RPMI8226 (cell line): ENCODE measurements at regions not wholly inside any gene's neighbourhood (a gene's known extent, or its start where the extent isn't known, plus 50 kb on each side); places are given as distances from the start of the nearest gene placed in this dataset.

Experiments
- DNase-seq: peaks from one replicate; pipeline ENCODE4 v3.0.0-alpha.2; 2015

DNA sequence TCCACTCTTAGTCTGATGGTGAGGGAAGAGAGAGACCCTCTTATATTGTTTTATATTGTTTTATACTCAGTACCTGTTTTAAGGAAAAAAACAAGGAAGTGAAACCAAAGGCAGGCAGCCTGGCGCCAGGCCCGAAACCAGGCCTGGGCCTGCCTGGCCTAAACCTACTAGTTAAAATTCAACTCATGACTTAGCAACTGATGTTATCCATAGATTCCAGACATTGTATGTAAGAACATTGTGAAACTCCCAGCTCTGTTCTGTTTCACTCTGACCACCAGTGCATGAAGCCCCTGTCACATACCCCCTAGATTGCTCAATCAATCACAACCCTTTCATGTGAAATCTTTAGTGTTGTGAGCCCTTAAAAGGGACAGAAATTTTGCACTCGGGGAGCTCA, 1226.7 kb downstream of the ROBO2 start:
- DNase-seq, result peak; percentile 68

DNA sequence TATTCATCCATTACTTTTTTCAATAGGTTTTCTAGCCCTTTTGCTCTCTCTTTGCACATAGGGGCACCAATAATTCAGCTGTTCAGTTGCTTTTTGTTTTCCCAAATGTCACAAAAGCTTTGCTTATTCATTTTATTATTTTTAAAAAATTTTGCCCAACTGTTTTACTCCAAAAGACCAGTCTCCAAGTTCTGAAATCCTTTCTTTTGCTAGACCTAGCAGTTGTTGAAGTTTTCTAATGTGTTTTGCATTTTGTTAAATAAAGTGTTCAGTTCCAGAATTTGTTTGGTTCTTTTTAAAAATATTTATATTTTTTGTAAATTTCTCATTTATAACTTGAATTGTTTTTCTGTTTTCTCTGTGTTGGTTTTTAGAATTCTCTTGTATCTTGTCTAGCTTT, 1227.3 kb downstream of the ROBO2 start:
- DNase-seq, result no peak

DNA sequence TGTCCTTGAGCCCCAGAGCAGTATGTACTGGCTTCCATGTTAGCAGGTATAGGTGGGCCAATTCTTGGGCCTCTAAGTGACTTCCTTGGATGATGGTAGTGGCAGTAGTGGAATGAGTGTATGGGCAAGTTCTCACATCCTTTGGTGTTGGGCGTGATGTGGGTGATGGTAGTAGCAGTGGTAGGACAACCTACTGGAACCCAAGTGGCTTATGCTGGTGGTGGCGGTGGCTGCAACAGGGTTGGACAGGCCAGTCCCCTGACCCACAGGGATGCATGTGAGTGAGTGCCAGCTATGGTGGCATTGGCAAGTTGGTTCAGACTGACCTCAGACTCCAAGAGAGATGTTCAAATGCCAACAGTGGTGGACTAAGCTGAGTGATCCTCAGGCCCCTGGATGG, 1228.2 kb downstream of the ROBO2 start:
- DNase-seq, result no peak

DNA sequence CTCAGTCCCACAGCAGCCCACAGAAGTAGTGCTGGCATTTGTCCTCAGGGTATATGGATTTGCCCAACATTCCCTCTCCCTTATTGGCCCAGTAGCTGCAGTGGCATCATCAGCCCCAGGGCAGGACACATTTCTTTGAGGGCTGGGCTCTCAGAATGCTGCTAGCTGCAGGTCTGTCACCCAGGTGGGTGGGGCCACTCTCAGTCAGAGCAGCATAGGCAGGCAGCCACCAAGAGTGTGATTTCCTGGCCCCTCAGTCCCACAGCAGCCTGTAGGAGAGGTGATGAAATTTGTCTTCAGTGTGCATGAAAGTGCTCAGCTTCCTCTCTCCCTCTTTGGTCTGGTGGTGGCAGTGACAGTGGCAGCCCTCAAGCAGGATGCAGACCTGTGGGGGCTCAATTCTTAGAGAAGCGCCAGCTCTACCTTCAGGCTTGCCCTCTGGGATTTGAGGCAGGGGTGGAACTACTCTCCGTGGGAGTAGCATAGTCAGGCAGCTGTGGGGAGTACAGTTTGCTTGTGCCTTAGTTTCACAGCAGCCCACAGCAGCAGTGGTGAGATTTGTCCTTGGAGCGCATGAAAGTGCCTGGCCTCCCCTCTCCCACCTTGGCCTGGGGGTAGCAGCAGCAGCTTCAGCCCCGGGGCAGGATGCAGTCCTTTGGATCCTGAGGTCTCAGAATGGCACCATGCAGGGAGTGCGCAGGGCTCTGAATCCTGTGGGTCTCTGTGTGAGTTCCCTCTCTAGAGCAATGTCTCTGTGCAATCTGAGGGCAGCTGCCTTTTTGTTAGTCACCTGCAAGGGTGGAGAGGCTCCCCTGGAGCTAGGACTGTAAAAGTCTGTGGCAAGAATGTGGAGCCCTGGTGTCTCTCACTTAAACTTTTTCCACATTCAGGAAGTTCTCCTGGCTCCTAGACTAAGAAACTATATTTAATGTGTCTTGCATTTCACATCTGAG, 1229.1 kb downstream of the ROBO2 start:
- no peak for DNase-seq

DNA sequence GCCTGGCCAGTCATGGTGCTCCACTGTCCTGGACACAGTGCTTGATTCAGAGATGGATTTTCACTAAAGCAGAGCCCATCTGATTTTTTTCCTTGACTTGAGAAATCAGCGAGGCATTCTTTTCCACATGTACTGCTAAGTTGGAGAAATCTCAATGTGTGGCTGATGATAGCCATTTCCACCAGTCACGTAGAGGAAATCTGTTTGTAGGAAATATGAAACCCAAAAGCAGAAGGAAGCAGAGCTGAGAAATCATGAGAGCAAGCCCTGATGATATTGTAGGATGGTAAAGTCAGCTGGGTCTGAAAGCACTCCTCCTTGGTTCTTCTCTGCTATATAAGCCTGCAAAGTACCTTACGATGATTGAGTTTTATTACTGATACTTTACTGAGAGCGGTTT, 1233.4 kb downstream of the ROBO2 start:
- no peak for DNase-seq

- DNase-seq, result no peak
These were observed 1234.7 kb downstream of the ROBO2 start for GRCh38 chr3:78274475-78275065.

DNA sequence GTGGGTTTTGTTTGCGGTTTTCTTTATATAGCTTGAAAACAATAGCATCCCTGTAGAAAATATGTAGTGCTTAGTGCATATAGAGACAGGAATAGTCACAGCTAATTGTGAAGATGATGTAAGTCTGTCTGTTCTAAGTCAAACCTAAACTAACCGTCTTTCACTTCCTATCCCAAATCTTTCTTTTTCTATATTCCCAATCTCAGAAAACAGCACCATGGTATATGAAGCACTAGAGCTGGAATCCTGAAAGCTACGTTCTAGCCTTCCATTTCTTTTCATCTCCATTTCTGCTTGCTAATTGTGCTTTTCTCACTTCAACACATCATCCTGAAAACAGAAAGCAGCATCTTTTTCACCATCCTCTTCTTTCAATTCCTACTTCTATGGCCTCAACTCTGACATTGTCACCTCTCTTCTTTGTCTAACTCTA, 1235.5 kb downstream of the ROBO2 start:
- no peak for DNase-seq

GRCh38 chr3:78277220-78277619, 1237.3 kb downstream of the ROBO2 start:
- DNase-seq, result no peak

DNA sequence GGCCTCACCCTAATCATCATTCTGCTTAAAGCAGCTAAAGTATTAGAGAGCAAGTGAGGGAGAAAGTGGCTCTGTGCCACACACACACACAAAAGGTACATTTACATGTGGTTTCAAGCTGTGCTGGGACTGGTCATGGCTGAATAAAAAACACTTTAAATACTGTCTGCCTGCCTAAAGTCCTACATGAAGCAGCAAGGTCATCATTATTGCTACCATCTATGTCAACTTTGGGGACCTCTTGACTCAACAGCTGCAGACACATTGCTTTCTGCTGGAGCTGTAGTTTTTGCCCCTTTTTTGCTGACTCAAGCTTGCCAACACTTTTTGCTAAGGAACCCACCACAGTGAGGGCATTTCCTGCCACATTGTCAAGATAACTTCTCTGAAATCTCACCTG, 1237.9 kb downstream of the ROBO2 start:
- DNase-seq, result peak; percentile 87

- DNase-seq, result no peak
These were observed 1239.2 kb downstream of the ROBO2 start for GRCh38 chr3:78279091-78279490.

- no peak for DNase-seq
These were observed 1241.5 kb downstream of the ROBO2 start for GRCh38 chr3:78281381-78281780.

DNA sequence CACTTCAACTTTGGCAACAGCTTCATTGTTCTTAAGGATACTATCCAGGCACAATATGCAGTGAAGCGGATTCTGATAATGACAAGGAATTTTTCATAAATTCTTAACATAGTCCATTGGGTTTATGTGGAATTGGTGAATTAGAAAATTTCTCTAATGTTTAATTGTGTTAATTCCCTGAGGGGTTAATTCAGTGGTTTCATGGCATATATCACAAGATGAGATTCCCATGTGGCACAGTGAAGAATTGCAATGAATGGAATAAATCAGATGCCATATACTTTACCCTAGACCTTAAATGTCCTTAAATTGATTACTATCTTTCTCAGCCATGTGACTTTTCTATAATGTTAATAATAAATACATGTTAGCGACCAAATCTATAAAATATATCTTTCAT, 1244.1 kb downstream of the ROBO2 start:
- no peak for DNase-seq

- DNase-seq, result peak; percentile 51
These were observed 1245.3 kb downstream of the ROBO2 start for GRCh38 chr3:78285032-78285728.

DNA sequence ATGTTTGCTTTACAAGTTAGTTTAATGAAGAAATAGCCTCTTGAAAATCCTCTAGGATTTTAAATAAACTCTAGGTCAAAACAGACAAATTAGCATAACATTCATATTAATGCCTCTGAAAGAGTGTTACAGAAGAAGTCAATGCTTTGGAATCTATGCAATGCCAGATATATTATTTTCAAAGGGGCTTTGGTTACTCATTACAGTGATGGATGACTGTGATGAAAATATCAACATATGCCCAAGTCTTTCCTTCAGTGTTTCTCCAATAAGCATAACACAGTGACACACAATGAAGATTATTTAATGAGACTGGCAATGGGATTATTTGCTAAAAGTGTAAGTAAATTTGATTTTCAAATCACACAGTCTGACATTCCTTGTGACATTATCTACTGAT, 1247.2 kb downstream of the ROBO2 start:
- no peak for DNase-seq

DNA sequence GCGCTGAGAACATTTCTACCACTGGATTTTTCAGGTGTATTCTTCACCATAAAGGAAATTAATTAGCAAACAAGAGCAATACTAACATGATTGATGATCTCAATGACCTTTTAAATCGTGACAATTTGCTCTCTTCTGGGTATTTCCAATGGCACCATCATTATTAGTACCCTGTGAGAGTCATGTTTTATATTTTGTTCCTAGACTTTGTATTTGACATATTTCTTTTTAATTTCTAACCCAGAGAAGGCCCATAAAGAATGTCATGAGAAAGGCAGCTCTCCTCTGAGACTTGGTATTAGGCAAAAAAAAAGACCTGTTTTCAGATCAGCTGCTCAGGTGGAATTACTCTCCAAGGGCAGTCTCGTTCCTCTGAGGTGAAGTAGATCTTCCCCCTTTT, 1253.4 kb downstream of the ROBO2 start:
- no peak for DNase-seq

- DNase-seq, result no peak
These were observed 1264.2 kb downstream of the ROBO2 start for GRCh38 chr3:78304115-78304514.

- DNase-seq, result no peak
These were observed 1273.0 kb downstream of the ROBO2 start for GRCh38 chr3:78312851-78313250.

DNA sequence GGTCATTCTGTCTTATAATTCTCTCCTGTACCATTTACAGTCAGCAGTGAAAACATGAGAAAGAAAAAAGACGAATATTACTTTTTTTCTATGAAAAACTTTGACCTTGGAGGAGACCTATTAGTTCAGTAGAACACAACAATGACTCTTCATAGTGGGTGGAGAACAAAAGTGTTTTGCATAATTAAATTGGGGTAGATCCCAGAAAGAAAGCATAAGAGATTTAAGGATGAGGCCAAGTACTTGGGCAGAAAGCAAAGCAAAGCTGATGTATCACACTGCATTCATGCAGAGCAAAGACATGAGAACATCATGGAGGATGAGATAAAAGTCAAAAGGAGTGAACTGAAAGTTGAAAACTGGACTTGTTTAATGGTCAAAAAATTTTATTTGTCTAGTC, 1273.4 kb downstream of the ROBO2 start:
- DNase-seq, result no peak

GRCh38 chr3:78314327-78314726, 1274.4 kb downstream of the ROBO2 start:
- DNase-seq, result no peak

DNA sequence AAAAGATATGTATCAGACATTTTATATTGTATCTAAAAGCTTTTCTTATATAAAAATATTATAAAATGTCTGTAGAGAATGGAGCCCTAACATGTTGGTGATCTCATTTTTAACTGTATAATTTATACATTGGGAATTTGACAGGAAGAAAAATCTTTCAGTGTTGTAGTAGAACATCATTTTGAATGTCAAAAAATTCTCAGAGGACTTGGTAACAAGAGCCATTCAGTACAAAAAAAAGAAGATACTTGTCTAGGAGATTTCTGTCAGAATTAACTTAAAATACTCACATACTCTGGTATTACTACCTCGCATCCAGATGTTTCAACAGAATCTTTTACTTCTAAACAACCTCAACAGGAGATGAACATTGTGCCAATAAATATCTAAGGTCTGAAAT, 1277.9 kb downstream of the ROBO2 start:
- DNase-seq, result no peak

- no peak for DNase-seq
These were observed 1282.9 kb downstream of the ROBO2 start for GRCh38 chr3:78322780-78323179.

GRCh38 chr3:78337801-78338211, 1297.9 kb downstream of the ROBO2 start:
- no peak for DNase-seq

DNA sequence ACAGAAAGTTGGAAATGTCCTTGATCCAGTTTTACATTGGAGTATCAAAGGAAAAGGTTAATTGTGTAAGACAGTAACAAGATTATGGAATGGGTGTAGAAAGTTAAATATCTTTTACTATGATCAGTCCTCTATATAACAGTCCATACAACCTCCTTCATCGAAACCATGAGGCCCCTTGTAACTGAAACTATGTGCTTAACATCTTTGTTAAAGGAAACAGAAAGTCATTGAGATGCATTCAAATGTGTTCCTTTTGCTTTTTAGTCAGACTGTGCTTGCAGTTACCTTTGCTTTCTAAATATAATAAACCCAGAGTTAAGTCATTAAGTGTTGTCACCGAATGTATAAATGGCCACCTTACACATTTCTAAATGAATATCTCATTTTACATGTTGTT, 1298.5 kb downstream of the ROBO2 start:
- DNase-seq, result no peak

- no peak for DNase-seq
These were observed 1303.3 kb downstream of the ROBO2 start for GRCh38 chr3:78343221-78343620.
